ENCODE measurements at regions not wholly inside any gene's neighbourhood (a gene's known extent, or its start where the extent isn't known, plus 50 kb on each side); places are given as distances from the start of the nearest gene placed in this dataset.

- DNase-seq (ENCODE audit: low spot score) = no peak
Observed at GRCh38 chr2:78589871-78590270, 435.6 kb upstream of the REG3G start.

DNA sequence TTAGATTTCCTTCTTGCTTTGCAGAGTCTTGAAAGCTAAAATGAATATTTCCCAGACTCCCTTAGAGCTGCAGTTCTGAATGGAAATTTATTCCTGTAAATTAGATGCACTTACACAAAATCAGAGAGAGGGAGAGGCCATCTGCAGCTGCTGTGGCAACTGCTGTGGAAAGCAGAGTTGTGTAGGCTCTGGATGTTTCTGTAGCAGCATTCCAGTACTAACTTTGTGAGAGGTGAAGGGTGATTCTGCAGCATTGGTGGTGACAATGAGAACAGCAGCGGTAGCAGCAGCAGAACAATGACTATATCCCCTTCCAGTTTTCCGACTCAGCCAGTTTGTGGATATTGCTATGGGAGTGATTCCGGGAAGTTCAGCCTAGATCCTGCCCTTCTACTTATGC, 433.0 kb upstream of the REG3G start:
- DNase-seq (ENCODE audit: low spot score) = no peak

DNA sequence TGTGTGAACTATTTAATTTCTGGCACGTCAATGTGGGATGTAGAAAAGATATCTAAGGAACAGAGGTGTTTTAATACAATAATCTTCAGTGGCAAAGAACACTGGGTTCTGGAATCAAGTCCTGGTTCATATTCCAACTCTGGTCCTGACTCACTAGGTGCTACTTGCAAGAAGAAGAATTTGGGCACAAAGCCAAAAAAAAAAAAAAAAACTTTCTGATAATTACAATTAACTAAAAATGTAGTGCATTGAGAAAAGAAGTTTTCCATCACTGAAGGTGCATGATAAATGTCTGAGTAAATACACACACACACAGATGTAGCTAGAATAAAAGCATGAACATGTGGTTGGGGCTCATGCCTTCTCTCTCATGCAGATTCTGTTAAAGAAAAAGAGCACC, 424.4 kb upstream of the REG3G start:
- no peak for DNase-seq (ENCODE audit: low spot score)

DNA sequence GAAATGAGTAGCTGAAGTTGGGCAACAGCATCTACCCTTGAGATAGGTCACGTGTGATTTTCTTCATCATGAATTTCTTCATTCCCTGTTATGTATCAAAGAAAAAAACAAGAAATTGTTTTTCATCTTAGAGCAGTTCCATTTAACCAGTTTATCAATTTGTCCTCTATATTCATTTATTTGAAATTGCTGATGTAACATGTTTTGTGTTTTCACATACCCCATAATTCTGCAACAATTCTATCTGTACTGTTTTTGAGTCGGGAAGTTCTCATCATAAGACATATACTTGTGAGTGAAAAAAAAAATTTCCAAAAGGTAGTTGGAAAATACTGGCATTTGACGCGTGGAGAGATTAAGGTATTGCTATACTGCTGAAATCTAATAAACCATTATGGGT, 422.6 kb upstream of the REG3G start:
- no peak for DNase-seq (ENCODE audit: low spot score)

GRCh38 chr2:78606895-78607294, 418.6 kb upstream of the REG3G start:
- no peak for DNase-seq (ENCODE audit: low spot score)

DNA sequence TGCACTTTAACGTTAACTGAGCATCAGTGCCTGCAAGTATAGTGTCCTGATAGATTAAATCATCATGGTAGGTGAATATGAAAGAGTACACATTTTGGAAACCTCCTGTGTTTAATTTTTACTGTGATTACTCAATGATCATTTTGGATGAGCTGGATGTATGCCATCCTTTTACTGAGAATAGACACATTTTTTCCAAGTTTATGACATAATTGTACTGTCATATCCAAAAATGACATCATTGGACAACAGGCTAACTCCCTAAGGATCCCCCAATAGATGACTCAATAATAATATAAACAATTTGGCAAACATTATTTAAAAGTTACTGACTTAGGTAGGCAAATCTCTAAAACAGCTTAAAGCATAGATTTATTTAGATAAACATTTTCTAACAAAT, 410.8 kb upstream of the REG3G start:
- DNase-seq (ENCODE audit: low spot score) = no peak

DNA sequence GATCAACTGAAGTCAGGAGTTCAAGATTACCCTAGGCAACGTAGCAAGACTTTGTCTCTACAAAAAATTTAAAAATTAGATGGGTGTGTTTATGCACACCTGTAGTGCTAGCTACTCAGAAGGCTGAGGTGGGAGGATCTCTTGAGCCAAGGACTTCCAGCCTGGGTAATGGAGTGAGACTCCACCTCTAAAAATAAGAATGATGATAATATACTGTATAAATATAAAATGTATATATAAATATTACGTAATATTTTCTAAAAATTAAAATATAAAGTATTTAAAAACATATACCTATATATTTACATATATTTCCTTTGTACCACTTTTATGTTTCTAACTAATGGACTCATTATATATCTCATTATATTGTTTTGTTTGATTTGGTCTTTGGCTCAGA, 409.5 kb upstream of the REG3G start:
- DNase-seq (ENCODE audit: low spot score) = no peak

- no peak for DNase-seq (ENCODE audit: low spot score)
Observed at GRCh38 chr2:78634425-78634824, 391.1 kb upstream of the REG3G start.

DNA sequence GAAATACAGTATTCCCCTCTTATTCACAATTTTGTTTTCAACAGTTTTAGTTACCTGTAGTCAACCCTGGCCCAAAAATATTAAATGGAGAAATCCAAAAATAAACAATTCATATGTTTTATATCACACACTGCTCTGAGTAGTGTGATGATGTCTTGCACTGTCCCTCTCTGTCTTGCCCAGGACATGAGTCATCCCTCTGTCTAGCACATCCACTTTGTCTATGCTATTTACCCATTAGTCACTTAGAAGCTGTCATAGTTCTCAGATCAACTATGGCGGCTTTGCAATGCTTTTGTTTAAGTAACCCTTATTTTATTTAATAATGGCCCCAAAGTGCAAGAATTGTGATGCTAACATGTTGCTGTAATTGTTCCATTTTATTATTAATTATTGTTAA, 380.6 kb upstream of the REG3G start:
- no peak for DNase-seq (ENCODE audit: low spot score)

GRCh38 chr2:78646533-78647364, 378.8 kb upstream of the REG3G start:
- DNase-seq (ENCODE audit: low spot score) = no peak

GRCh38 chr2:78648558-78648957, 376.9 kb upstream of the REG3G start:
- DNase-seq (ENCODE audit: low spot score) = no peak

GRCh38 chr2:78654941-78655340, 370.6 kb upstream of the REG3G start:
- no peak for DNase-seq (ENCODE audit: low spot score)

GRCh38 chr2:78676921-78677696, 348.4 kb upstream of the REG3G start:
- no peak for DNase-seq (ENCODE audit: low spot score)

- no peak for DNase-seq (ENCODE audit: low spot score)
Observed at GRCh38 chr2:78677774-78678173, 347.7 kb upstream of the REG3G start.

- DNase-seq (ENCODE audit: low spot score) = no peak
Observed at GRCh38 chr2:78681386-78681785, 344.1 kb upstream of the REG3G start.

DNA sequence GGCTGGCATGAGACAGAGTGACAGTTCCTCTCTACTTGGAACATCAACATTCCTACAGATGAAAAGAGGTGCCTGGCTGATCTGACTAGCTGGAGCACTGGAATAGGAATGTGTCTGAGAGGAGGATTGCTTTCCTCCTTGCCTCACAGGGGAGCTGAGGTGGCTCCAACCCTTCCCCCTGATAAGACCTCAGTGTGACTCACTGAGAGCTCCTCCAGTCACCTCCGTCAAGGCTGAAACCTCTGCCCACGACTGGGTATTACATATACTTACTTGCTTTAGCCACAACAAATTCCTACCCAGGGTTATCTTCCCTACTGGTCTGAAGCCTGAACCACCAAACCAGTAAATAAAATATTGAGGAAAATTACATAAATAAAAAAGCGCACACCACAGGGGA, 342.7 kb upstream of the REG3G start:
- no peak for DNase-seq (ENCODE audit: low spot score)

DNA sequence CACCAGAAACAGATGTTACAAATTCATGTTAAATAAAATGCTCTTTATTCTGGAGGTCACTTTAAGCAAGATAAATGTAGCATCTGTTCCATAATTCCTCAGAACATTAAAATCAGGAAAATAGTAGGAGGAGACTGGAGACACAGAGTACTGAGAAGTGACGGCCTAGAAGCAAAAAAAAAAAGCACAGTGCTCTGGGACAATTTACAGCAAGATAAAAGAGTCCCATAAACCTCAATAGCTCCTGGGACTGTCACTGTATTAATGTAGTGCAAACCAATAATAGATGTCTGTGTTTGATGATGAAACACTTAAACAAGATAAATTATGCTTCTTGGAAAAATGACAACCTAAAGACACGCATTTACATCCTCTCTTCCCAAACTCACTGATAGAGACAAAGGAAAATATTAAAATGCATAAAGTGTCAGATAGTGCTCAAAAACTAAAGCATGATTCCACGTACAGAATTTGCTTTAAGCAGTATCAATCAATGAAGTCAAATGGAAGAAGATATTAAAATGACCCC, 338.8 kb upstream of the REG3G start:
- DNase-seq (ENCODE audit: low spot score) = no peak

- no peak for DNase-seq (ENCODE audit: low spot score)
Observed at GRCh38 chr2:78699696-78700095, 325.8 kb upstream of the REG3G start.

- no peak for DNase-seq (ENCODE audit: low spot score)
Observed at GRCh38 chr2:78701546-78701945, 324.0 kb upstream of the REG3G start.

DNA sequence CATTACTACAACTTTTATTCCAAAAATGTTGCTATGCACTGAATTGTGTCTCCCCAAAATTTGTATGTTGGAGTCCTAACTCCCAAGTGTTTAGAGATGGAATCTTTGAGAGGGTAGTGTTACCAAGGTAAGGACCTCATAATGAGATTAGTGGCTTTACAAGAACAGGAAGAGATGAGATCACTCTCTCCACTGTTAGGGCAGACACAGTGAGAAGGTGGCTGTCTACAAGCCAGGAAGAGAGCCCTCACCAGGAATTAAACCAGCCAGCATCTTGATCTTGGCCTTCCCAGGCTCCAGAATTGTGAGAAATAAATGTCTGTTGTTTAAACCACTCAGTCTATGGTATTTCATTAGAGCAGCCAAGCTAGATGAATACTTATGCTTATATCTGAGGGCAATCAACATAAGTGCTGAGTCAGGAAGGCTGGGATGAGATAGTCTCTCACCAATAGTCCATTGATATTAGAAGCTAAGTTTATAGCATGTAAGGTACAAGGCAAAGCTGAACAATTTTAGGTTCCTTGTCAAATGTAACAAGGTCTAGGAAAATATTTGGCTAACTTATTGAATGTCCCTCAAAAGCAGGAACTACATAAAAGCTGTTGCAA, 317.6 kb upstream of the REG3G start:
- no peak for DNase-seq (ENCODE audit: low spot score)

DNA sequence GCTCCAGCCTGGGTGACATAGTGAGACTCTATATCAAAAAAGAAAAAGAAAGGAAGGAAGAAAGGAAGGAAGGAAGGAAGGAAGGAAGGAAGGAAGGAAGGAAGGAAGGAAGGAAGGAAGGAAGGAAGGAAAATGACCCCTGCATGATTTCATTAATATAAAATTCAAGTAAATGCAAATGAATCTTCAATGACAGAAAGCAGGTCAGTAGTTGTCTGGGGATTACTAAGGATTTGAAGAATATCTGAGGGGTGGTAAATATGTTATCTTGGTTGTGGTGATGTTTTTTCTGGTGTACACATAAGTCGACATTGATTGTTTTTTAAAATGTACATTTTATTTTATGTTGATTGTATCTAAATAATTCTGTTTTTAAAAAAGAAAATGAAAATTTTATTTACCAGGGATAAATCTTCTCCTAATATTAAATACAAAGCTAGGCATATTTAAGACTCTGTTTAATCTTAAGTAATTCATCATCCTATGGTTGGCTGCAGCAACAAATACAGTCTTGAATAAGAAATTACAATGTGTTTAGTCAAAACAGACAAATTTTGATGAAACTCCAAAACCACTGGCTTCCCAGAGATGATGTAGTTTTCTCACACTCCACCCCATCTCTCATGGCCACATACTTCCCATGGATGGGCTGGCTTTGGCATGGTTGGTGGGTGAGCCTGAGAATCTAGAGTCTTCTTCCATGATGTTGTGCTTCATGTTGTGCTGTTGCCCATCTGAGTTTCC, 314.7 kb upstream of the REG3G start:
- no peak for DNase-seq (ENCODE audit: low spot score)

DNA sequence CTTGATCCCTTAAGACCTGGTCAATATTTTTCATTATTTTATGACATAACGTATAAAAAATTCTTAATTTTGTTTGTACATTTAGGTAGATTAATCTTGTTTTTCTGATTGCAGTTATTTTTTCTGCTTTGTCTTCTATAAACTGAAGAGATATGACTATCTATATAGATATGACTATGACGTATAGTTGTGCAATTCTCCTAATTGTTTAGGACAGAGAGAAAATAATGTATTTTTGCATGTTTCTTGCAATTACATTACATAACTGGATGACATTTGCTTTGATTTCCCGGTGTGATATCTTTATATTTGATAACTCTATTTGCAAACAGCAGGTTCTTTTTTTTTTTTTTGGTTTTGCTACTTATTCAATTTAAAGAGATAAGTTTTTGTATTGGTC, 310.2 kb upstream of the REG3G start:
- no peak for DNase-seq (ENCODE audit: low spot score)
